NB4 (cell line): ENCODE measurements at regions not wholly inside any gene's neighbourhood (a gene's known extent, or its start where the extent isn't known, plus 50 kb on each side); places are given as distances from the start of the nearest gene placed in this dataset.

Experiments
- CTCF ChIP-seq: IDR thresholded peaks from one replicate; pipeline ENCODE4 v1.5.1; 2012; ENCODE audit warnings: low read depth, low read length
- MAX ChIP-seq: IDR thresholded peaks from 2 replicates; pipeline ENCODE4 v1.6.1; 2011; ENCODE audit warnings: low read depth, low read length
- MYC ChIP-seq: IDR thresholded peaks from 2 replicates; pipeline ENCODE4 v1.6.1; 2011; ENCODE audit warnings: low read depth, low read length
- POLR2A ChIP-seq: IDR thresholded peaks from 2 replicates; pipeline ENCODE4 v1.6.1; 2011; ENCODE audit warnings: mild to moderate bottlenecking; ENCODE audit not compliant: insufficient read length; ENCODE audit errors: extremely low read depth

- TF ChIP-seq POLR2A, result no peak
- TF ChIP-seq CTCF, result no peak
- no peak for TF ChIP-seq MAX
- TF ChIP-seq MYC, result no peak
Measured at GRCh38 chr6:14517516-14518105, 400.0 kb downstream of the CD83 start.
